ENCODE measurements at regions not wholly inside any gene's neighbourhood (a gene's known extent, or its start where the extent isn't known, plus 50 kb on each side); places are given as distances from the start of the nearest gene placed in this dataset.

- TF ChIP-seq ZNF512 (CRISPR knock-in tag; IDR thresholded peaks at IDR 0.05; ENCODE audit: borderline replicate concordance) (no peak), SMAD4 (CRISPR knock-in tag; IDR thresholded peaks at IDR 0.05) (no peak), NFYB (CRISPR knock-in tag; conservative IDR thresholded peaks at IDR 0.05; ENCODE audit: low read depth) (no peak), IRF2 (CRISPR knock-in tag; IDR thresholded peaks at IDR 0.05; ENCODE audit: borderline replicate concordance, low read depth) (no peak)
- TF ChIP-seq, protein P1, sequence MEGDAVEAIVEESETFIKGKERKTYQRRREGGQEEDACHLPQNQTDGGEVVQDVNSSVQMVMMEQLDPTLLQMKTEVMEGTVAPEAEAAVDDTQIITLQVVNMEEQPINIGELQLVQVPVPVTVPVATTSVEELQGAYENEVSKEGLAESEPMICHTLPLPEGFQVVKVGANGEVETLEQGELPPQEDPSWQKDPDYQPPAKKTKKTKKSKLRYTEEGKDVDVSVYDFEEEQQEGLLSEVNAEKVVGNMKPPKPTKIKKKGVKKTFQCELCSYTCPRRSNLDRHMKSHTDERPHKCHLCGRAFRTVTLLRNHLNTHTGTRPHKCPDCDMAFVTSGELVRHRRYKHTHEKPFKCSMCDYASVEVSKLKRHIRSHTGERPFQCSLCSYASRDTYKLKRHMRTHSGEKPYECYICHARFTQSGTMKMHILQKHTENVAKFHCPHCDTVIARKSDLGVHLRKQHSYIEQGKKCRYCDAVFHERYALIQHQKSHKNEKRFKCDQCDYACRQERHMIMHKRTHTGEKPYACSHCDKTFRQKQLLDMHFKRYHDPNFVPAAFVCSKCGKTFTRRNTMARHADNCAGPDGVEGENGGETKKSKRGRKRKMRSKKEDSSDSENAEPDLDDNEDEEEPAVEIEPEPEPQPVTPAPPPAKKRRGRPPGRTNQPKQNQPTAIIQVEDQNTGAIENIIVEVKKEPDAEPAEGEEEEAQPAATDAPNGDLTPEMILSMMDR (IDR thresholded peaks at IDR 0.05), result no peak
- TF ChIP-seq, protein P2, sequence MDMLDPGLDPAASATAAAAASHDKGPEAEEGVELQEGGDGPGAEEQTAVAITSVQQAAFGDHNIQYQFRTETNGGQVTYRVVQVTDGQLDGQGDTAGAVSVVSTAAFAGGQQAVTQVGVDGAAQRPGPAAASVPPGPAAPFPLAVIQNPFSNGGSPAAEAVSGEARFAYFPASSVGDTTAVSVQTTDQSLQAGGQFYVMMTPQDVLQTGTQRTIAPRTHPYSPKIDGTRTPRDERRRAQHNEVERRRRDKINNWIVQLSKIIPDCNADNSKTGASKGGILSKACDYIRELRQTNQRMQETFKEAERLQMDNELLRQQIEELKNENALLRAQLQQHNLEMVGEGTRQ (CRISPR knock-in tag; IDR thresholded peaks at IDR 0.05), result no peak
Observed at GRCh38 chr5:166354332-166354731, 1937.1 kb upstream of the WWC1 start.
